ENCODE measurements at regions not wholly inside any gene's neighbourhood (a gene's known extent, or its start where the extent isn't known, plus 50 kb on each side); places are given as distances from the start of the nearest gene placed in this dataset.
"Not testable (repeated sequence)": the region's sequence is repeated elsewhere in the genome, so short reads cannot be mapped to it uniquely, and the experiment has no call there.

DNA sequence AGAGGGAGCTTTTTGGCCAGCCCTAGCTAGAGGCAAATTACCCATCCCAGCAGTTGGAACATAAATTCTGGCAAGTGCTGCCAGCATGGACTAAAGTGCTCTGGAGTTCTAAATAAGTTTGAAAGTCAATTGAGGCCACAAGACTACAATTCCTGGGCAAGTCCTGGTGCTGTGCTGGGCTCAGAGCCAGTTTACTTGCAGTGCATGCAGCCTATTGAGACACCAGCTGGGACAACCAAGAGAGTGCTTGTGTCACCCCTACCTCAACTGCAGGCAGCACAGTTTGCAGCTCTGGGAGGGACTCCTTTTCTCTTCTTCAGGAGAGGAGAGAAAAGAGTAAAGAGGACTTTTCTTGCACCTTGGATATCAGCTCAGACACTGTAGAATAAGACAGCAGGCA lies 277.2 kb upstream of the TMEFF2 start:
- no peak for DNase-seq (ENCODE audit: low read depth)

DNA sequence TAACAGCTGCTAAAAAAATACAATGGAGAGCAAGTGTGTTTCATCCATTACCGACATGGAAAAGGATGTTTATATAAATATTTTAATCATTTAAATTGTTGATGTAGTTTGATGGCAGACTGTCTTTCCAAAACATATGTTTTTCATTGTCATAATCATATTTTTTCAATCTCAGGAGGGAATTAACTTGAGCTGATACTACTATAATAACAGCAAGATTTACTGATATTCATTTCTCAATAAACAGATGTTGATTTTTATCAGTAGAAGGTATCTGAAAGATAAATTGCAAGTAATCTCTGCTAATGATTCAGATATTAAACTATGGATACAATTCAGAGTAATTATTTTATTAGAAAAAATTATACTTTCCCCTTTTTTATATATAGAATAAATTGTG lies 274.9 kb upstream of the TMEFF2 start:
- DNase-seq (ENCODE audit: low read depth), result no peak

DNA sequence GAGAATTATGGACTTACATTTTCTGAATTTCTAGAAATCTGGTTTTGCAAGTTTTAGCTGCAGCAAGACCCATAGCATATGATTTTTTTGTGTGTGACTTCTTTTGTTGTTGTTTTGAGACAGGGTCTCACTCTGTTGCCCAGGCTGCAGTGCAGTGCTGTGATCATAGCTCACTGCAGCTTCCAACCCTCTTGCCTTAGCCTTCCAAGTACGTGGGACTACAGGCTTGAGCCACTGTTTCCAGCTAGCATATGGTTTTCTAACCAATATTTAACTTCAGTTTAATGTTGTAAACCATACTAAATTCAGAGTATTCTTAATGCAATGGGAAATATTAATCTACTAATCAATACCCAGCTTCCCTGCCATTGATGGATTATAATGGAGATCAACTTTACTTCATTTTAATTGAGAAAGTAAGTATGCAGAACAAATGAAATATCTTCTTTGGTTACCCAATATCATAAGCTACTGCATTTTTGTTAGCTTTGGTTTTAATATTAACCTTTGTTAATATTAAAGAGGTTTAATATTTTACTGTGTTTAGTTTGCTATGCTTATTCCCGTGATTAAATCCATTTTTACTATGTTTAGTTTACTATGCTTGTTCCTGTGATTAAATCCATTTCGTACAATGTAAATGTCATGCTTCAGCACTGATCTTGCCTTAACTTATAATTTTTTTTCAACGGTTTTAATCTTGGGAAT lies 273.4 kb upstream of the TMEFF2 start:
- DNase-seq (ENCODE audit: low read depth), result peak; percentile 1

DNA sequence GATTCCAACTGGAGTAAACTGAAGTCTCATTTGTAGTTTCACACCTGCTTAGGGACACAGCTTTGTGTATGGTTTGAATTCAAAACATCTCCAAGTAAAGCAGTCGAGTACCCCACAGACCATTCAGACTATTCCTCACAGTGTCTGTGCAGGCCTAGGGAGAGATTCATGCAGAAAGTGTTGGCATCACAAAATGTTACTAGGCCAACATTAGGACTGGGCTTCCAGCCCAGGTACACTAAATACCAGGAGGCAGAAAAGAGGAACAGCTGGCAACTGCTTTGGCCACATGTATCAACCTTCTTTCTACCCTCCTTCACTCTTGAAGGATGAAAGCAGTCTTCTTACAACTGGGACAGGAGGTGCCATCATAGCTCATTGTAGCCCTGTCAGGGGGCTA lies 270.4 kb upstream of the TMEFF2 start:
- DNase-seq (ENCODE audit: low read depth), result no peak

DNA sequence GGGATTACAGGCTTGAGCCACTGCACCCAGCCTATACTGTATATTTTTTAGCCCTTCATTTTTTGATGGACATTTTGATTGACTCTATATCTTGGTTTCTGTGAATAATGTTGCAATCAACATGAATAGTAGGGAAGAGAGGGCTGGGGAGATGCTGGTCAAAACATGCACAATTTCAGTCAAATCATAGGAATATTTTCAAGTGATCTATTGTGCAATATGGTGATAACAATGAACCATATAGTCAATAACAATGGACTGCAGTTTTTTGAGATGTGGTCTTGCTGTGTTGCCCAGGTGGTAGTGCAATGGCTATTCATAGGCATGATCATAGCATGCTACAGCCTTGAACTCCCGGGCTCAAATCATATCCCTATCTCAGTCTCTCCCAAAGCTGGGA lies 264.7 kb upstream of the TMEFF2 start:
- no peak for DNase-seq (ENCODE audit: low read depth)

DNA sequence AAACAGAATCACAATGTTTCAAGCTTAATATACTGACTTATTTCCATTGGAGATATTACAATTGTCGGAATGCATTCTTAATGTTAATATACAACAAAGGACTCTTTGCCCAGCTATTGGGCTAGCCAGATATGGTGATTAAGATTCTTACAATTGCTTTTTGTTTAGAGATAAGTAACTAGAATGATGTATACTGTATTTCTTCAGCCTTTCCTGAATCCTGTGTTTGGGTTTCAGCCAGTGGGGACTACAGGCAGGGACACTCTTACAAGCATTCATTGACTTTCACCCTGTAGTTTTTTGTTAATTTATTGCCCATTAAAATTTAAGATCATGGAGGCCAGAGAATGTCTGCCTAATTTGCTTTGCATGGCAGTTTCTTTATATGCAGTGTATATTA lies 254.1 kb upstream of the TMEFF2 start:
- DNase-seq (ENCODE audit: low read depth), result no peak

DNA sequence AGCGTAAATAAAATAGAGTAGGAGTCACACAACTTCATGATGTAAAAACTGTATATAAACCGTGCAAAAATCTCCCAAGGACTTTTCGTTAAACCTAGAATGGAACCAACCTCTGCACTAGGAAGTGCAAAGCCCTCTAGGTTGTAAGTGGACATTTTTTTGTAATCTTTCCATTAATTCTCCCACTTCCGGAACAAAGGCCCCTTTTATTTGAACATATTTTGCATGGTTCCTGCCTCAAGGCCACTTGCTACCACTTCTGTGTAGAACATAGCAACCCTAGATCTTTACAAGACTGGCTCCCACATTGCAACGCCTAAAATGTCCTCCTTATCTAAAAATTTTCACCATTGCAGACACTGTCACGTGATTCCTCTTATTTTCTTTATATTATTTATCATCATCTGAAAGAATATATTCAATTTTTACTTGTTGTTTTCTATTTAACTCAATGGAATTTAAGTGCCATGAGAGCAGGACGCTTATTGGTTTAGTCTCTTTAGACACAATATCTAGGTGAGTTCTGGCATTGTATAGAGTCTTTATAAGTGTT lies 249.6 kb upstream of the TMEFF2 start:
- no peak for DNase-seq (ENCODE audit: low read depth)

DNA sequence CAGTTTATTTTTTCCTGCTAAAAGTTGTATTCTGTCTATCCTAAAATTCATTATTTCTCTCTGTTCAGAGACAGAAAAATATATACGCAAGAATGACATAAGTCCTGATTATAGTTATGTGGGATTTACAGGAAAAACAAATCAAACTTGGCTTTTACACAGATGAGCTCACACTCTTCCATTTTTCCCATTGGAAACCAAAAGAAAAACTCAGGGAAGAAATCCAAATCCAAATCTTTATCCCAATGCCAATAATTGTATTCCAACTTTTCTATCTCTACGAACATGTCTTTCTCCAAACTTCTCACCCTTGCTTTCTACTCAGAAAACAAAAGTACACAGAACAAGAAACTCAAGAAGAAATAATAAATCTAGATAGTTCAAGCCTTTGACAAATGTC lies 249.1 kb upstream of the TMEFF2 start:
- DNase-seq (ENCODE audit: low read depth), result no peak

DNA sequence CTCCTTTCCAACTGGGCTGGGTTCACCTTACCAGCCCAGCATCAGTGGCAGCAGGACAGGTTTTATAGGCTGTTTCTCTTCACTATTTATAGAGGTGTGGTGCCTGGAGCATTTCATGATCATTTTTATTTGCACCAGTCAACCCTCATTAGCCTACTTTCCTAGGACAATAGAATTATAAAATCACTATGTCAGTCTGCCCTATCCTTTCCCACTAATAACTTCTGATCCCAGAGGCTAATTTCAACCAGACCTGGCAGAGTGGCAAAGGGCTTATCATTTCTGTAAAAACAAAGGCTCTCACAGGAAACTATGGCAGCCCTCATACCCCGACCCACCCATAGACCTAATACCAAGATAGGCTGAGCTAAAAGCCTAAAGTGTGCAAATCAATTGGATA lies 243.5 kb upstream of the TMEFF2 start:
- no peak for DNase-seq (ENCODE audit: low read depth)

DNA sequence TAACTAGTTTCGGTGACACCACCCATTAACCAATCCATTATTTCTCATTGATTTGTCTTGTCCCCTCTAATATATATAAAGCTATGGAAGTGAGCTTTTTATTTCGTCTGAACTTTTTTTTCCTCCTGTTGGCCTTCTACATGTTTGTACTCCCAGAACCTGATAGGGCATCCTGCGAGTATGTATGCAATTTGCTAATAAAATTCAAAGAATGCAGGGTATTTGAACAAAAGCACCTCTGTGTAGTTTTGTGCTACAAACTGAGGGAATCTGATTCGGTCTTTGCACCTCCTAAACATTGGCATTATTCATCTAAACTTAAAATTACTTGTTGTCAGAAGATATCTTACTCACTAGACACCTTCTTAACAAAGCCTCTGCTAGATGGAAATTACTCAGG lies 242.9 kb upstream of the TMEFF2 start:
- DNase-seq (ENCODE audit: low read depth), result no peak

DNA sequence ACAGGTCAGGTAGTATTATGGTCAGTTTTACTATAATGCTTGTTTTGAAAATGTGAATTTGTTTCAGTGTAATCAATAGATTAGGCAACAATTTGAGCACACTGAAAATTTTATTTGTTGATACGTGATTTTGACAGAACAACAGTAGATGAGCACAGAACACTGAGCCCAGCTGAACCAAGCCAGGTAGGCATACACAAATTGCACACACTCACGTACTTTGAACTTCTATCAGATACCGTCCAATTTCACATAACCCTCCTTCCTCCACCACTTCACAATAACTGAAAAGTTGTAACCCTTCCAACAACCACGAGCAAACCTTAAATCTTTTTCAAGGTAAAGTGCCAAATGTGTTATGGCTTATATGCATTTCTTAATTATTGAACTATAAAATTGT lies 229.5 kb upstream of the TMEFF2 start:
- DNase-seq (ENCODE audit: low read depth), result no peak

DNA sequence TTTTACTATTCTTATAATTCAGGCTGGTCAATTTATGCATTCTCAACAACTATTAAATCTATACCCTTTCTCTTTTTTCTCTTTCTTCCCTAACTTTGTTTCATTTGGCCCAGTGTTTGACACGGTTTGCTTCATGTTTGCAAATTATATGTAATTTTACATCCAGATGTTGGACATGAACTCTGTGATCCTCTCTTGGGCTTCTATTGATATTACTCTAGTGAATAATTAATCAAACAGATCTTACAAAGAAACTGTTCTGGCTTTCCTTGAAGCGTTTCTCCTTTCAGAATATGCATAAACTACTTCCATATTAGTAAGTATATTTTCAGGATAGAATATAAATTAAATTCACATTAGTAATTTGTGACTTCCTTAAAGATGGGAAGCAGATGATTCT lies 225.1 kb upstream of the TMEFF2 start:
- DNase-seq (ENCODE audit: low read depth), result no peak

DNA sequence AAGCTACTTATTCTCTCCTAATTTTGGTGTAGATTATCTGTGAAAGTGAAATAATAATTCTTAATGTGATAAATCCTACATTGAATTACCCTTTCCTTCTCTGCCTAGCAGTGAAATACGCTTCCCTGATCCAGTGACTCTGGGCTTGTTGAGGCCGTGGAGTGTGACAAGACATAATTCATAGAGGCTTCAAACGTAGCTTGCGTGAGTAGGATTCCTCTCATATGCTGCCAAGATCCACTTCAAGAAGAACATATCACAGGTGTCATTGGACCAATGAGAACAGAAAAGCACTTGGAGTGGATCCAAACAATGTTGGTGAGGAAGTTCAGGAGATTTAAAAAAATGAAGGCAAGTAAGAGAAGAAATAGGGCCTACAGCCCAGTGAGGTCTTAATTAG lies 221.3 kb upstream of the TMEFF2 start:
- peak; percentile 2 for DNase-seq (ENCODE audit: low read depth)

DNA sequence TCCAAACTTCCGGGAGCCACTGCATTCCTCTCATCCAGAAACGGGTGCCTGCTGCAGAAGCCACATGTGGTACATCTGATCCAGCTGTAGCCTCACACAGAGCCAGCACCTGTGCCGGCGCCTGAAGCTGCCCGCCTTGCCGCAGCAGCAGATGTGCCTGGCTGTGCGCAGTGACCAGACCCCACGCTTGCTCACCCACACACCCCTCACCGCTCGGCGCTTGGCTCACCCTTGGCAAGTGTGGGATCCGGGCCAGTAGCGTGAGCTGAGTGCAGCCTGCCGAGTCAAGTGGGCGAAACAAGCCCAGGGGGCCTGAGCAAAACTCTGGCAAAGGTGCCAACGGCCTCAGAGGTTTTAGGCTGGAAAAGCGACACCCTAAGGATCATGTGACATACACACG lies 220.1 kb upstream of the TMEFF2 start:
- no peak for DNase-seq (ENCODE audit: low read depth)

DNA sequence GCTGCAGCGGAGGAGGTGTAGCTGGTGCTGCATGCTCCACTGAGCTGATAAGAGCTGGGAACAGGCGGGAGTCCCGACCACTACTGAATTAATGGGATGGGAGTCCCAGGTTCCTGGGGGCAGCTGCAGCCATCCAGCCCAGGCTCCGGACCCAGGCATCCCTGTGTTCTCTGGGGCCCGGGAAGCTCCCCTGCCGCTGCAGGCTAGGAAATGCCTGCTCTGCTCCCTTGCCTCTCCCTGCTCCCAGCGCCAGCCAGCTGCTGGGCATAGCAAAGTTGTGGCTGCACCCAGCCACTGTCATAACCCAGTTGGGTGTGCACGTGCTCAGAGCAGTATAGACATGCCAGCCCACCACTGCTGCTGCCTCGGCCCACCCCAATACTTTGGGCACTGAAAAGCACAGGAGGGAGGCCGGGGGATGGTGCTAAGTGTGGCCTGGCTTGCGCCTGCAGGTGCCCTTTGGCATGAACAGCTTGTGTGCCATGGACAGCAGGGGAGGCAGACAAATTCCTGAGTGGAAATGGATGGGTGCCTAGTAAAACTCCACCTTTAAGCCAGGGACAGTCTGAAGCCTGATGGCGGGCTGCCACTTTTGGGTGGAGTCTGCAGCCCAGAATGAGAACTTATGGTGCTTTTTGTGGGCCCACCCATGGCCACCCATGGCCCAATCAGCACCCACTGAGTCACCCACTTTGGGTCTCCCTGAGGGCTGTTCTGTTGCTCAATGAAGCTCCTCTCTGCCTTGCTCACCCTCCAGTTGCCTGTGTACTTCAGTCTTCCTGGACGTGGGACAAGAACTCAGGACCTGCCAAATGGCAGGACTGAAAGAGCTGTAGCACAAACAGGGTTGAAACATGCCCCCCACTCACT lies 219.3 kb upstream of the TMEFF2 start:
- DNase-seq (ENCODE audit: low read depth), result no peak

DNA sequence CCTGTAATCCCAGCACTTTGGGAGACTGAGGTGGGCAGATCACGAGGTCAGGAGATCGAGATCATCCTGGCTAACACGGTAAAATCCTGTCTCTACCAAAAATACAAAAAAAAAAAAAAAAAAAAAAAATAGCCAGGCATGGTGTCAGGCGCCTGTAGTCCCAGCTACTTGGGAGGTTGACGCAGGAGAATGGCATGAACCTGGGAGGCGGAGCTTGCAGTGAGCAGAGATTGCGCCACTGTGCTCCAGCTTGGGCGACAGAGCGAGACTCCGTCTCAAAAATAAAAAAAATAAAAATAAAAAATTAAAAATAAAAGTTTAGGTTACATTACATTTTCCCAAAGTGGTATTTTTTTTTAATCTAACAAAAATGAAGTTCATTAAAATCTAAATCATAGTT lies 218.1 kb upstream of the TMEFF2 start:
- not testable (repeated sequence) for DNase-seq (ENCODE audit: low read depth)

DNA sequence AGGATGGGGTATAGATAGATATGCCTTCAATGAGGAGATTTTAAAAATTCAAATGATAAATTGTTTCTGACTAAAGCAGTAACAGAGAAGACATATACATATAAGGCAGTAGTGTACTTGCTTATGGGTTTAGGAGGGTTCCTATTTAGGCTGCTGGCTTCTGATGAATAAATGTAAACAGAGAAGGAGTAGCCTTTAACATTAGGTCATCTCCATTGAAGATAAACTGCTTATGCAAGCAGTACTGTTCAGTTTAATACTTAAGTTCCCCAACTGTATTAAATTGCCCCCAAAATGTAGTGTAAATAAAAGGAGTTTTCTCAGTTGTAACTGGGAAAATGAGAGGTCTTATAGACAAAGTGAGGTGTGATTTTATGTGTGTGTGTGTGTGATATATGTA lies 217.7 kb upstream of the TMEFF2 start:
- DNase-seq (ENCODE audit: low read depth), result no peak

DNA sequence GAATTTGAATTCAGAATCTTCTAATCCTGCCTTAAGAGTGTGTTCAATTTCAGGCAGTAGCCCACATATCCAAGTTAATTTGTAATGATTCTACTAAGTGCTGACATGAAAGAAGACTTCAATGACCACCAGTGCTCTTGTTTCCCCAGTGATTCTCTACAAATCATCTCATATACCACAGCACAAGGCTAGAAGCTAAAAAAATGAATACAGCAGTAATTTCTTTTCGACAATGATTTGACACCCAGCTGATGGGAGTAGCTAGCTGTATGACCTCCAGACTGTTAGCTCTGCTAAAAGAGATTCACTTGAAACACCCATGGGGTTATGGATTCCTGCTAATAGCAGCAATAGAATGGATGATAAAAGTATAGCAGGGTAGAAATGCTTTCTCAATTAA lies 217.0 kb upstream of the TMEFF2 start:
- DNase-seq (ENCODE audit: low read depth), result no peak

DNA sequence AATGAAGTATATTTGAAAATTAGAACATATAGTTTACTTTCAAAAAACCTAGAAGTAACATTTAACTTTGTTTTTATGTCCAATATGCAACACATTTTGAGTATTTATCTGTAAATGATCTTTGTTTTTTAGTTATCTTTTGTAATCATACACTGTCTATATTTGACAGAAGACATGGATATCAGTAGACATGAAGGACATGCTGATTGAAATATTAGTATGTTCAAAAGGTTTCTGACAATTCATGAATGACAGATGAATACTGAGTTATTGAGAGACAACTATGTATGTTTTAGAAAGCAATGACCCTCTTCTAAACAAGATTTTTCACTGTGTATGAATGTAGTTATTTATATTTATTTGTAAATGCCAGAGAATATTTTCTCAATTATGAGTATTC lies 215.6 kb upstream of the TMEFF2 start:
- no peak for DNase-seq (ENCODE audit: low read depth)

DNA sequence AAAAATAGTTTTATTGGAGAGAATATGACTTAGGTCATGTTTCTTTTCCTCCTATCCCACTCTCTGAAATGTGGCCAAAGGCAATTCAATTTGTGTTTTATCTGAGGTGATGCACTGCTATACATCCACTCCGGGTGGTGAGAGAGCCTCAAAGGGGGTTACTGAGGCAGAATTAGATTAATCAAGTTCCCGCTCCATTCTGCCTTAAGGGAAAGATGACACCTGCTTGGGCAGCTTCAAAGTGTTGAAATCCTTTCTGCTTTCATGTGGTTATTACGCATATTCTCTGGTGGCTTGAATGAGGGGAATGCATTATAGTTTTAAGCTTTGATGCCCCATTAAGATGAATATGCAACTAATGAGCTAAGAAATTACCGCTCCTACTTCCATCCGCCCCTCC lies 213.0 kb upstream of the TMEFF2 start:
- no peak for DNase-seq (ENCODE audit: low read depth)

DNA sequence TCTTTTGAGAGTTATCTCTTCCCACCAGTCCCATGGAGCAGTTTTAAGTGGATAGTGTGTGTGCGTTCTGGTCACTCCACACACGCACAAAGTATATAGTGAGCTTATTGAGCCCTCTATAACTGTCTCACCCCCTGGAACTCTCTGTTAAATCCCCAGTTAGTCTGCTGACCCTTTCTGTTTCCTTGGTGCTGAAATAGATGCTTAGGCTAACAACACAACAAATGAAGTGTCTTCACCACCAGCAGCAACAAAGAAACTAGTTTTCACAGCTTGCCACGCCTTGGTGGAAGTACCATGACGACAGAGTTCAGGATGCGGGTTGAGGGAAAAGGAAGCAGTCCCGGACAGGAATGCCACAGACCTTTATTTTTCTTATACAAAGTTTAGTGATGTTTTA lies 203.5 kb upstream of the TMEFF2 start:
- no peak for DNase-seq (ENCODE audit: low read depth)

DNA sequence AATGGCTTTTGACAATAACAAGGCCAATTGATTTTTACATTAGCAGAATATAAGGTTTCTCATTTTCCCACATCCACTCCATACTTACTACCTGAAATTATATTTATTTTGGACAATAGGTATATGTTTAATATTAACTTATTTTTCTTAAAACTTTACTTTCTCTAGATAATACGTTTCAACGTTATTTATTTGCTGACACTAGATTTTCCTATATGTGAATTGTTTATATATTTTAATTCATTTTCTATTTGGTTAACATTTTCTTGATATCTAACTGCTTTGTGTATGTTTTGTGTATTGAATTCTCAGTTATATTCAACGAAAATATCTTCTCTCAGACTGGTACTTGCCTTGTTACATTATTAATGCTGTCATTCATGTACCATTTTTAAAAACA lies 199.9 kb upstream of the TMEFF2 start:
- DNase-seq (ENCODE audit: low read depth), result no peak

DNA sequence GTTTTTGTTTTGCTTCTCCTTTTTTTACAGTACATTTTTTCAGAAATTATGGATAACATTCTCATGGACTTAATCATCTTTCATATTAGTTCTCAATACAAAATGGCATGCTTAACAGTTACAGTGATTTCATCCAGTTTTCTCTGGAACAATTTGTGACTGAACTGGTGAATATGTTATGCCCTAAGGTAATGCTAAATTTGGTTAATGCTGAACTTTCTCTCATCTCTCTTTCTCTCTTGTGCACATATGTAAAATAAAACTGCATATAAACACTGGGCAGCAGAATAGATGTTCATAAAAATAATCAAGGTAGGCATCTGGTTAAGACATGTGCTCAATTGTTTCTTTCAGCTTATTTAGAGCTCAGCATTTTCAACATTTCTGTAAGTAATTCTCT lies 196.3 kb upstream of the TMEFF2 start:
- no peak for DNase-seq (ENCODE audit: low read depth)
